ENCODE measurements at regions not wholly inside any gene's neighbourhood (a gene's known extent, or its start where the extent isn't known, plus 50 kb on each side); places are given as distances from the start of the nearest gene placed in this dataset.

- intact Hi-C loops (cut with micrococcal nuclease; ENCODE audit: unreplicated experiment) = no loop called here
- ChIA-PET POLR2A (no interaction called here), CTCF (no interaction called here)
- H3K27ac ChIP-seq (ENCODE audit: low read length) = no peak overlapping the region
- ATAC-seq (no peak), DNase-seq (ENCODE audit: low read depth, low spot score) (no peak)
- TF ChIP-seq TCF7L2 (IDR thresholded peaks at IDR 0.05; ENCODE audit: low read depth, low read length) = no peak
- TF ChIP-seq, protein P1, sequence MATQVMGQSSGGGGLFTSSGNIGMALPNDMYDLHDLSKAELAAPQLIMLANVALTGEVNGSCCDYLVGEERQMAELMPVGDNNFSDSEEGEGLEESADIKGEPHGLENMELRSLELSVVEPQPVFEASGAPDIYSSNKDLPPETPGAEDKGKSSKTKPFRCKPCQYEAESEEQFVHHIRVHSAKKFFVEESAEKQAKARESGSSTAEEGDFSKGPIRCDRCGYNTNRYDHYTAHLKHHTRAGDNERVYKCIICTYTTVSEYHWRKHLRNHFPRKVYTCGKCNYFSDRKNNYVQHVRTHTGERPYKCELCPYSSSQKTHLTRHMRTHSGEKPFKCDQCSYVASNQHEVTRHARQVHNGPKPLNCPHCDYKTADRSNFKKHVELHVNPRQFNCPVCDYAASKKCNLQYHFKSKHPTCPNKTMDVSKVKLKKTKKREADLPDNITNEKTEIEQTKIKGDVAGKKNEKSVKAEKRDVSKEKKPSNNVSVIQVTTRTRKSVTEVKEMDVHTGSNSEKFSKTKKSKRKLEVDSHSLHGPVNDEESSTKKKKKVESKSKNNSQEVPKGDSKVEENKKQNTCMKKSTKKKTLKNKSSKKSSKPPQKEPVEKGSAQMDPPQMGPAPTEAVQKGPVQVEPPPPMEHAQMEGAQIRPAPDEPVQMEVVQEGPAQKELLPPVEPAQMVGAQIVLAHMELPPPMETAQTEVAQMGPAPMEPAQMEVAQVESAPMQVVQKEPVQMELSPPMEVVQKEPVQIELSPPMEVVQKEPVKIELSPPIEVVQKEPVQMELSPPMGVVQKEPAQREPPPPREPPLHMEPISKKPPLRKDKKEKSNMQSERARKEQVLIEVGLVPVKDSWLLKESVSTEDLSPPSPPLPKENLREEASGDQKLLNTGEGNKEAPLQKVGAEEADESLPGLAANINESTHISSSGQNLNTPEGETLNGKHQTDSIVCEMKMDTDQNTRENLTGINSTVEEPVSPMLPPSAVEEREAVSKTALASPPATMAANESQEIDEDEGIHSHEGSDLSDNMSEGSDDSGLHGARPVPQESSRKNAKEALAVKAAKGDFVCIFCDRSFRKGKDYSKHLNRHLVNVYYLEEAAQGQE (IDR thresholded peaks at IDR 0.05; ENCODE audit: insufficient read depth in 1 of 2, low read depth in 2 of 2, low read length in 1 of 2) = no peak
- no peak for TF ChIP-seq SIN3A (IDR thresholded peaks at IDR 0.05; ENCODE audit: borderline replicate concordance, insufficient read depth, low read depth, low read length)
- TF ChIP-seq, protein P2, sequence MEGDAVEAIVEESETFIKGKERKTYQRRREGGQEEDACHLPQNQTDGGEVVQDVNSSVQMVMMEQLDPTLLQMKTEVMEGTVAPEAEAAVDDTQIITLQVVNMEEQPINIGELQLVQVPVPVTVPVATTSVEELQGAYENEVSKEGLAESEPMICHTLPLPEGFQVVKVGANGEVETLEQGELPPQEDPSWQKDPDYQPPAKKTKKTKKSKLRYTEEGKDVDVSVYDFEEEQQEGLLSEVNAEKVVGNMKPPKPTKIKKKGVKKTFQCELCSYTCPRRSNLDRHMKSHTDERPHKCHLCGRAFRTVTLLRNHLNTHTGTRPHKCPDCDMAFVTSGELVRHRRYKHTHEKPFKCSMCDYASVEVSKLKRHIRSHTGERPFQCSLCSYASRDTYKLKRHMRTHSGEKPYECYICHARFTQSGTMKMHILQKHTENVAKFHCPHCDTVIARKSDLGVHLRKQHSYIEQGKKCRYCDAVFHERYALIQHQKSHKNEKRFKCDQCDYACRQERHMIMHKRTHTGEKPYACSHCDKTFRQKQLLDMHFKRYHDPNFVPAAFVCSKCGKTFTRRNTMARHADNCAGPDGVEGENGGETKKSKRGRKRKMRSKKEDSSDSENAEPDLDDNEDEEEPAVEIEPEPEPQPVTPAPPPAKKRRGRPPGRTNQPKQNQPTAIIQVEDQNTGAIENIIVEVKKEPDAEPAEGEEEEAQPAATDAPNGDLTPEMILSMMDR (IDR thresholded peaks at IDR 0.05) = no peak
- no peak for TF ChIP-seq POLR2AphosphoS5 (IDR thresholded peaks at IDR 0.05; ENCODE audit: low read depth, low read length)
- BruUV-seq (replicated peaks) = no TSS peak
- in situ Hi-C loops (cut with HindIII; ENCODE audit: low pct_unique_long_range_greater_than_20kb, low sequenced_read_pairs) = no loop called here
- no peaks in the 10 kb centered on the region for H3K36me3 ChIP-seq (ENCODE audit: control insufficient read depth, insufficient read depth, low read length)
- no peaks in the 10 kb centered on the region; the same call in 1 of the 2 replicates for H3K27me3 ChIP-seq (ENCODE audit: control insufficient read depth, insufficient read depth, low read length)
- no peak overlapping the region for H3K4me3 ChIP-seq (ENCODE audit: low read depth in 2 of 2, low read length in 2 of 2)
- H3K9me3 ChIP-seq (ENCODE audit: control insufficient read depth, insufficient read depth, low read depth, low read length) = no peaks in the 10 kb centered on the region
- H3K4me1 ChIP-seq (ENCODE audit: control insufficient read depth, insufficient read depth, low read length) = no peaks in the 10 kb centered on the region
Measured at GRCh38 chr2:22817197-22817596, 567.8 kb upstream of the KLHL29 start.

GRCh38 chr2:22821458-22821857, 563.5 kb upstream of the KLHL29 start:
- no peak for TF ChIP-seq POLR2AphosphoS5 (IDR thresholded peaks at IDR 0.05; ENCODE audit: low read depth, low read length)
- no peak for TF ChIP-seq TCF7L2 (IDR thresholded peaks at IDR 0.05; ENCODE audit: low read depth, low read length)
- ATAC-seq = no peak
- no peak for DNase-seq (ENCODE audit: low read depth, low spot score)
- H3K27ac ChIP-seq (ENCODE audit: low read length) = no peak overlapping the region
- H3K36me3 ChIP-seq (ENCODE audit: control insufficient read depth, insufficient read depth, low read length) = no peaks in the 10 kb centered on the region
- no peaks in the 10 kb centered on the region for H3K9me3 ChIP-seq (ENCODE audit: control insufficient read depth, insufficient read depth, low read depth, low read length)
- intact Hi-C loops (cut with micrococcal nuclease; ENCODE audit: unreplicated experiment) = no loop called here
- no peak overlapping the region for H3K4me3 ChIP-seq (ENCODE audit: low read depth in 2 of 2, low read length in 2 of 2)
- CTCF ChIA-PET = no interaction called here
- no peaks in the 10 kb centered on the region; the same call in 1 of the 2 replicates for H3K27me3 ChIP-seq (ENCODE audit: control insufficient read depth, insufficient read depth, low read length)
- no peaks in the 10 kb centered on the region for H3K4me1 ChIP-seq (ENCODE audit: control insufficient read depth, insufficient read depth, low read length)
- POLR2A ChIA-PET = no interaction called here
- in situ Hi-C loops (cut with HindIII; ENCODE audit: low pct_unique_long_range_greater_than_20kb, low sequenced_read_pairs) = no loop called here
- BruUV-seq (replicated peaks) = no TSS peak

- Histone ChIP-seq H3K9me3 (ENCODE audit: control insufficient read depth, insufficient read depth, low read depth, low read length) (no peaks in the 10 kb centered on the region), H3K36me3 (ENCODE audit: control insufficient read depth, insufficient read depth, low read length) (no peaks in the 10 kb centered on the region), H3K27ac (ENCODE audit: low read length) (no peak overlapping the region), H3K4me1 (ENCODE audit: control insufficient read depth, insufficient read depth, low read length) (no peaks in the 10 kb centered on the region), H3K27me3 (ENCODE audit: control insufficient read depth, insufficient read depth, low read length) (no peaks in the 10 kb centered on the region), H3K4me3 (ENCODE audit: low read depth in 2 of 2, low read length in 2 of 2) (no peak overlapping the region)
- TF ChIP-seq SIN3A (IDR thresholded peaks at IDR 0.05; ENCODE audit: borderline replicate concordance, insufficient read depth, low read depth, low read length) (no peak), TCF7L2 (IDR thresholded peaks at IDR 0.05; ENCODE audit: low read depth, low read length) (no peak), POLR2AphosphoS5 (IDR thresholded peaks at IDR 0.05; ENCODE audit: low read depth, low read length) (no peak)
- TF ChIP-seq, protein P2 (IDR thresholded peaks at IDR 0.05) = no peak
- TF ChIP-seq, protein P1 (IDR thresholded peaks at IDR 0.05; ENCODE audit: insufficient read depth in 1 of 2, low read depth in 2 of 2, low read length in 1 of 2) = no peak
- intact Hi-C loops (cut with micrococcal nuclease; ENCODE audit: unreplicated experiment) (no loop called here), in situ Hi-C loops (cut with HindIII; ENCODE audit: low pct_unique_long_range_greater_than_20kb, low sequenced_read_pairs) (no loop called here)
- ATAC-seq (no peak), DNase-seq (ENCODE audit: low read depth, low spot score) (no peak)
- CTCF ChIA-PET = no interaction called here
- POLR2A ChIA-PET = no interaction called here
- BruUV-seq (replicated peaks) = no TSS peak
Measured at GRCh38 chr2:22822835-22823234, 562.1 kb upstream of the KLHL29 start.

Measured in Panc1 (cell line).